Keratinocyte (primary cell): ENCODE measurements at regions not wholly inside any gene's neighbourhood (a gene's known extent, or its start where the extent isn't known, plus 50 kb on each side); places are given as distances from the start of the nearest gene placed in this dataset.

Experiments
- DNase-seq: peaks from one replicate; pipeline ENCODE4 v3.0.0-alpha.2; 2011; ENCODE audit warnings: low read depth, missing footprints, low spot score
- FAIRE-seq: peaks from 2 replicates; lab custom pipeline; 2011; peaks lifted over from hg19 to GRCh38; lab: Jason Lieb, UNC
- H2AFZ ChIP-seq: 2 replicates; pipeline ENCODE4 v1.6.0; 2012; ENCODE audit warnings: low read length, control low read depth, inconsistent platforms; ENCODE audit not compliant: control insufficient read depth
- H3K27ac ChIP-seq: 2 replicates; pipeline ENCODE4 v1.5.1; 2011; ENCODE audit warnings: low read length; ENCODE audit not compliant: control insufficient read depth, insufficient read depth
- H3K27me3 ChIP-seq: 3 replicates; pipeline ENCODE4 v1.6.0; 2011; ENCODE audit warnings: low read length; ENCODE audit not compliant: control insufficient read depth, insufficient read depth; ENCODE audit errors: extremely low read depth
- H3K36me3 ChIP-seq, 2 experiments: 2 replicates in 1 of 2; 3 replicates in 1 of 2; pipeline ENCODE4 v1.5.1; 2011; ENCODE audit warnings: low read length in 2 of 2, mild to moderate bottlenecking in 1 of 2; ENCODE audit not compliant: control insufficient read depth in 2 of 2, insufficient read depth in 2 of 2; ENCODE audit errors: extremely low read depth in 1 of 2
- H3K4me1 ChIP-seq: 3 replicates; pipeline ENCODE4 v1.5.1; 2011; ENCODE audit warnings: low read length; ENCODE audit not compliant: control insufficient read depth, insufficient read depth; ENCODE audit errors: extremely low read depth
- H3K4me2 ChIP-seq: 3 replicates; pipeline ENCODE4 v1.6.0; 2011; ENCODE audit warnings: low read depth, low read length; ENCODE audit not compliant: control insufficient read depth, insufficient read depth; ENCODE audit errors: extremely low read depth
- H3K4me3 ChIP-seq, 3 experiments: fragments of 200-600 bp in 1 of 3; sonication (generic) in 1 of 3; 2 replicates in 2 of 3; 3 replicates in 1 of 3; pipeline ENCODE4 v1.5.1; 2011 to 2016; ENCODE audit warnings: low read length in 3 of 3, mild to moderate bottlenecking in 3 of 3, control low read depth in 2 of 3, inconsistent platforms in 1 of 3, low read depth in 1 of 3, mixed read lengths in 1 of 3, mixed run types in 1 of 3, moderate library complexity in 1 of 3; ENCODE audit not compliant: control insufficient read depth in 2 of 3, insufficient read depth in 2 of 3; ENCODE audit errors: extremely low read depth in 1 of 3
- H3K79me2 ChIP-seq: 2 replicates; pipeline ENCODE4 v1.6.0; 2012; ENCODE audit warnings: low read length; ENCODE audit not compliant: control insufficient read depth, insufficient read depth
- H3K9ac ChIP-seq: 3 replicates; pipeline ENCODE4 v1.6.0; 2011; ENCODE audit warnings: low read length; ENCODE audit not compliant: control insufficient read depth, insufficient read depth; ENCODE audit errors: extremely low read depth
- H3K9me1 ChIP-seq: 3 replicates; pipeline ENCODE4 v1.6.0; 2011; ENCODE audit warnings: low read length; ENCODE audit not compliant: control insufficient read depth, insufficient read depth; ENCODE audit errors: extremely low read depth
- H3K9me3 ChIP-seq: 2 replicates; pipeline ENCODE4 v1.5.1; 2012; ENCODE audit warnings: low read depth, low read length; ENCODE audit not compliant: control insufficient read depth
- H4K20me1 ChIP-seq: 3 replicates; pipeline ENCODE4 v1.6.0; 2011; ENCODE audit warnings: low read length; ENCODE audit not compliant: control insufficient read depth, insufficient read depth; ENCODE audit errors: extremely low read depth
- CTCF ChIP-seq, 3 experiments: IDR thresholded peaks in 1 of 3; conservative IDR thresholded peaks in 1 of 3; optimal IDR thresholded peaks in 1 of 3; 2 replicates in 2 of 3; 3 replicates in 1 of 3; pipeline versions ENCODE3 to v1.5.1; 2011; ENCODE audit warnings: low read length in 3 of 3, mild to moderate bottlenecking in 3 of 3, moderate library complexity in 2 of 3, control low read depth in 1 of 3, inconsistent platforms in 1 of 3; ENCODE audit not compliant: insufficient read depth in 2 of 3; ENCODE audit errors: extremely low read depth in 1 of 3
- EZH2 ChIP-seq: IDR thresholded peaks from one replicate; pipeline ENCODE4 v1.6.1; 2012; ENCODE audit warnings: inconsistent platforms, mild to moderate bottlenecking, low read length, moderate library complexity
- dilution Hi-C: fragments of 300-500 bp; cut with MboI; formaldehyde crosslinking; loops from one replicate; pipeline ENCODE4 v1.7.0; 2020; ENCODE audit warnings: low sequenced_read_pairs; ENCODE audit not compliant: extremely low pct_ligation_motif_present

DNA sequence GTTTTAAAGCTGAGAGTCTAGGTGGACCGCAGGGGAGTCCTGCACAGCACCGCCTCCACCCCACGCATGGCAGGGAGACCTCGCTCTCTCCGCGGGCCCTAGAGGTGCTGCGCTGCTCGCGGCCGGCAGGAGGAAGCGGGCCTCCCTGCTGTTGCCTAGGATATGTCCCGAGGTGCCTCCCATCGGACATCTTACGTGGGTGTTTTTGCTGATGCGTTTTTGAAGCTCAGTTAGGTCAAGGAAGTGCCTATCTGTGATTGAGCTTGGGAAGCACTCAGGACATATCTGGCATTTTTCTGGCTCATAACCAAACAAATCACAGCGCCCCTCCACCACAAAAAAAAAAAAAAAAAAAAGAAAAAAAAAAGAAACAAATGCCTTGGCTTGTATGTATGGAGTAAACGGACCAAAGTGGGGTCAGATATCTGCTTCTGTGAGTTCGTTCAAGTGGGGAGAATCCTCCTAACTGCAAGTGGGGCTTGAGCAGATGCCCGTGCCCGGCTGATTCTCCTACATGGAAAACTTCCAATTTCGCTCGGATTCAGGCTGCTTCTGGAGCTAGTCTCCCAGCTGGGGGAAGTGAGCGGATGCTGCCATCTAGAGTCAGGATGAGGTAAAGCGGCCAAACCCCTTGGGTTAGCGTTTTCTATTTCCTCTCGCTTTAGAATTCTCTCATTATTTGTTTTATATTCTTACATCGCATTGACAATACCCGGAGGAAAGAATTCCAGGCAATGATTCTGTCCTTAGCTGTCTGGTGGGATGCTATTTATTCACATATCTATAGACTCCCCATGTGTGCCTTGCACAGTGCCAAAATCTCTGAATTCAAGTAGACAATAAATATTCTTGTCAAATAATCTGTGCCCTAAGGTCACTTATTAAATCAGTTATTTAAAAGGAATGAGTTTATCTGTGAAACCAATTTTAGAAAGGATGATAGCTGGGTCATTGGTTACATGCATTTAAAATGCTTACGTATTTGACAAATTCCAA is 95.3 kb downstream of the CD8B2 start:
- dilution Hi-C loops: no loop called here
- Histone ChIP-seq H4K20me1 (no peaks in the 10 kb centered on the region), H2AFZ (peak overlapping the region; percentile 55), H3K27me3 (peaks cover 19% of the 10 kb centered on the region), H3K4me3 (peak overlapping the region in 2 of 3 experiments; percentile 45 to 53), H3K4me2 (peak overlapping the region; percentile 82), H3K9ac (peak overlapping the region; percentile 24), H3K4me1 (no peaks in the 10 kb centered on the region), H3K79me2 (no peaks in the 10 kb centered on the region), H3K27ac (no peak overlapping the region), H3K9me3 (no peaks in the 10 kb centered on the region), H3K9me1 (no peaks in the 10 kb centered on the region), H3K36me3 (no peaks in the 10 kb centered on the region)
- no peak for TF ChIP-seq EZH2
- TF ChIP-seq CTCF (optimal IDR thresholded peaks at IDR 0.05 in 1 of 3, IDR thresholded peaks at IDR 0.05 in 1 of 3, conservative IDR thresholded peaks at IDR 0.05 in 1 of 3; ENCODE audit: extremely low read depth in 1 of 3, insufficient read depth in 2 of 3, low read length in 3 of 3): peak; percentile 87 to 89 (median 89)
- no peak for DNase-seq
- peak; percentile 94 for FAIRE-seq

GRCh38 chr2:106584304-106584954 is 97.3 kb downstream of the CD8B2 start:
- Histone ChIP-seq H3K27me3 (peaks cover 19% of the 10 kb centered on the region), H3K4me1 (no peaks in the 10 kb centered on the region), H3K9me1 (no peaks in the 10 kb centered on the region), H3K9ac (no peak overlapping the region), H3K27ac (no peak overlapping the region), H3K9me3 (no peaks in the 10 kb centered on the region), H3K36me3 (no peaks in the 10 kb centered on the region), H3K79me2 (no peaks in the 10 kb centered on the region), H3K4me3 (no peak overlapping the region), H4K20me1 (no peaks in the 10 kb centered on the region), H3K4me2 (no peak overlapping the region), H2AFZ (no peak overlapping the region)
- FAIRE-seq (no peak), DNase-seq (no peak)
- dilution Hi-C loops: no loop called here
- no peak for TF ChIP-seq CTCF (optimal IDR thresholded peaks at IDR 0.05 in 1 of 3, IDR thresholded peaks at IDR 0.05 in 1 of 3, conservative IDR thresholded peaks at IDR 0.05 in 1 of 3; ENCODE audit: extremely low read depth in 1 of 3, insufficient read depth in 2 of 3, low read length in 3 of 3)
- TF ChIP-seq EZH2: no peak
